ENCODE measurements at regions not wholly inside any gene's neighbourhood (a gene's known extent, or its start where the extent isn't known, plus 50 kb on each side); places are given as distances from the start of the nearest gene placed in this dataset.

- Histone ChIP-seq H3K27me3 (no peaks in the 10 kb centered on the region), H3K36me3 (no peaks in the 10 kb centered on the region), H3K27ac (no peak overlapping the region), H3K4me3 (no peak overlapping the region), H3K4me1 (no peaks in the 10 kb centered on the region), H3K9me3 (no peaks in the 10 kb centered on the region)
- ATAC-seq (ENCODE audit: low FRiP score in 2 of 2) (peak in 1 of 2 donors; percentile 79), DNase-seq (no peak)
- WGBS, 2 donors = 44 to 53% methylated on average over 6 of the region's 6 CpGs
- no peak for TF ChIP-seq EP300 (IDR thresholded peaks at IDR 0.05)
- no peak for TF ChIP-seq POLR2AphosphoS5 (IDR thresholded peaks at IDR 0.05)
- no peak for TF ChIP-seq CTCF (IDR thresholded peaks at IDR 0.05)
- no peak for TF ChIP-seq POLR2A (IDR thresholded peaks at IDR 0.05)
Observed at GRCh38 chr3:171954690-171955383, 84.5 kb upstream of the FNDC3B start.

- TF ChIP-seq EP300 (IDR thresholded peaks at IDR 0.05) (no peak), CTCF (IDR thresholded peaks at IDR 0.05) (no peak), POLR2A (IDR thresholded peaks at IDR 0.05) (no peak), POLR2AphosphoS5 (IDR thresholded peaks at IDR 0.05) (no peak)
- no peaks in the 10 kb centered on the region for H3K27me3 ChIP-seq
- H3K36me3 ChIP-seq = no peaks in the 10 kb centered on the region
- 96 to 99% methylated on average over 3 of the region's 3 CpGs for WGBS, 2 donors
- no peaks in the 10 kb centered on the region for H3K9me3 ChIP-seq
- H3K4me3 ChIP-seq = no peak overlapping the region
- peaks cover 0 to 3% (median 0%) of the 10 kb centered on the region in 4 donors for H3K4me1 ChIP-seq
- no peak for ATAC-seq (ENCODE audit: low FRiP score in 2 of 2)
- no peak for DNase-seq
- no peak overlapping the region for H3K27ac ChIP-seq
Observed at GRCh38 chr3:171955598-171955997, 83.8 kb upstream of the FNDC3B start.

- DNase-seq (no peak), ATAC-seq (ENCODE audit: low FRiP score in 2 of 2) (no peak)
- 91 to 95% methylated on average over 13 of the region's 13 CpGs for WGBS, 2 donors
Observed at GRCh38 chr3:171956181-171956683, 83.1 kb upstream of the FNDC3B start.

GRCh38 chr3:171956705-171957104 lies 82.7 kb upstream of the FNDC3B start:
- 87% methylated on average over 2 of the region's 2 CpGs for WGBS, 2 donors
- DNase-seq = no peak
- H3K4me3 ChIP-seq = no peak overlapping the region
- no peaks in the 10 kb centered on the region for H3K36me3 ChIP-seq
- H3K27me3 ChIP-seq = no peaks in the 10 kb centered on the region
- H3K4me1 ChIP-seq = peaks cover 0 to 3% (median 0%) of the 10 kb centered on the region in 4 donors
- no peaks in the 10 kb centered on the region for H3K9me3 ChIP-seq
- no peak overlapping the region for H3K27ac ChIP-seq
- TF ChIP-seq POLR2A (IDR thresholded peaks at IDR 0.05) = no peak
- TF ChIP-seq CTCF (IDR thresholded peaks at IDR 0.05) = no peak
- TF ChIP-seq POLR2AphosphoS5 (IDR thresholded peaks at IDR 0.05) = no peak
- no peak for TF ChIP-seq EP300 (IDR thresholded peaks at IDR 0.05)
- no peak for ATAC-seq (ENCODE audit: low FRiP score in 2 of 2)

More at GRCh38 chr3:171956181-171956683, 83.1 kb upstream of the FNDC3B start:
- Histone ChIP-seq H3K27ac (no peak overlapping the region), H3K36me3 (no peaks in the 10 kb centered on the region), H3K4me3 (no peak overlapping the region), H3K27me3 (no peaks in the 10 kb centered on the region), H3K9me3 (no peaks in the 10 kb centered on the region), H3K4me1 (peaks cover 0 to 3% (median 0%) of the 10 kb centered on the region in 4 donors)
- no peak for TF ChIP-seq POLR2AphosphoS5 (IDR thresholded peaks at IDR 0.05)
- no peak for TF ChIP-seq CTCF (IDR thresholded peaks at IDR 0.05)
- TF ChIP-seq POLR2A (IDR thresholded peaks at IDR 0.05) = no peak
- no peak for TF ChIP-seq EP300 (IDR thresholded peaks at IDR 0.05)
